Activated CD8-positive, alpha-beta memory T cell treated with anti-CD3 and anti-CD28 coated beads, Interleukin-2, amount 50 U/mL, for 1 hour (primary cell): ENCODE measurements at regions not wholly inside any gene's neighbourhood (a gene's known extent, or its start where the extent isn't known, plus 50 kb on each side); places are given as distances from the start of the nearest gene placed in this dataset.

Experiments used
- DNase-seq: peaks from one replicate; pipeline ENCODE4 v3.0.0-alpha.2; 2020; ENCODE audit errors: extremely low read depth

DNA sequence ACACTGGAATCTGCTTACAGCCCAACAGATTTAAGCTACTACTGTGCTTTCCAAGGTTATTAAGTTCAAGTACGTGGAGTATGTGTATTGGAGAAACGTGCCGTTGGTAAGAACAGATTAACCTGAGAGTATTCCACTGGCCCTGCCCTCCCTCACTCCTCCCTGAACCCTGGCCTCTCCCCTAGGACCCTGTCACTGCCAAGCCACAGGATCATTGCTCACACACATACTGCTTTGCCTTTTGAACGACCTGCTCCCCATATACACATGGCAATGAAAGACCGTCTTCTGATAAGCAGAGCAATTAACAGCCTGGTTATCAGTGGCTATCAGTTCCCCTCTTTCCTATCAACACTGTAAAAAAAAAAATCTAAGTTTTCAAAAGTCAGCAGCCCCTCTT lies 458.9 kb upstream of the DYNLRB2 start:
- no peak for DNase-seq

DNA sequence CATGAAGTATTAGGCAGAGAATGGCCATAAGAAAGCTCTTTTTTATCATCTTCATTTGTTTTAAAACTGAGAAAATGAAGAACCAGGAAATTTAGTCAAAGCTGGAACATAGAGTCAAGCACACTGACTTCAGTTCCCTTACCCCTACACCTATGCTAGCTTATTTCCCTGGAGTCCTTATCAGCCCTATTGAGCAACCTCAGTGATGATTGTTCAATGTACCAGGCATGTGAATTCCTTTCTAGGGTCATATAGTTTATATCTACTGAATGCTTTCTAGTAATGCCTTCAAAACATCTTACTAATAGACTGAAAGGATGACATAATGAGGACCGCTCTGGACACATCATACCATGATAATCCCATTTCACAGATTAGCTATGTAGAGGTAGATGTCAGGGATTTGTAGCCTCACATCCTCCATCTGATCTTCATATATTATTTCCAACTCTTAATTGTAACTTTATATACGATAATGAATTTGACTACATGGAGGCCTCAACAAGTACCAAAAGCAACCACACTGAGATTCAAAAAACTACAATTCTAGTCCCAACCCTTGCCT lies 460.4 kb upstream of the DYNLRB2 start:
- DNase-seq: no peak

DNA sequence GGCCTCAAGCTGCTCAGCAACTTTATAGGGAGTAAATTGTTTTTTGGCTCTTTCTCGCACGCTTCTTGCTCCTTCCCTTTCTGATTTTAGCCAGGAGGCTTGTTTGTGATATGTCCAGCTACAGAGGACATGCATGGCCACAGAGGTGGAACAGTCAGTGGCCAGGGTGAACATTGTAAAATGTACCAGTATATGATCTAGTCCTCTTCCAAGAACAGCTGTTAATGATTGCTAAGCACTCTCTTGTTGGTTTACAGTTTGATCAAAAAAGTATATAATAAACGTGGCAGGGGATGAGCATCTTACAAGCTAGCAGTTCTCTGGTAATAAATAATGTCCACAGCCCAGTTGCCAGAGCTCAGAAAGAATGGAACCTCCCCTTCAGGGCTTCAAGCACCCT lies 461.7 kb upstream of the DYNLRB2 start:
- DNase-seq: no peak

DNA sequence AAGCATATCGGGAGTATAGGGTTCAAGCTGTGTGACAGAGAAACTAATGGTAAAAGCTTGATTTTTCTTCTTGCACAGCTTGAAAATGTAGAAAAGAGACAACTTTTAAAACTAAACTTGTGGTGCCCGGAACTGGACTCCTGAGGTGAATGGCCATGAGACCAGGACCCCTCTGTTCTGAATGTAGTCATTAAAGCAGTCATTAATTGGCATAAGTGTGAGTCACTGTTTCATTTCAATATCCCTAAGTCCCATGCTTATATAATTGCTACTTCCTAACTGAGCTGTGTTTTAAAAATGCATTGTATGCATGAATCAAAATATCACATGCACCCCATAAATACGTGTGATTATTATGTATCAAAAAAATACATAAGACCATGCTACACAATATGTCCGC lies 463.1 kb upstream of the DYNLRB2 start:
- DNase-seq: no peak

DNA sequence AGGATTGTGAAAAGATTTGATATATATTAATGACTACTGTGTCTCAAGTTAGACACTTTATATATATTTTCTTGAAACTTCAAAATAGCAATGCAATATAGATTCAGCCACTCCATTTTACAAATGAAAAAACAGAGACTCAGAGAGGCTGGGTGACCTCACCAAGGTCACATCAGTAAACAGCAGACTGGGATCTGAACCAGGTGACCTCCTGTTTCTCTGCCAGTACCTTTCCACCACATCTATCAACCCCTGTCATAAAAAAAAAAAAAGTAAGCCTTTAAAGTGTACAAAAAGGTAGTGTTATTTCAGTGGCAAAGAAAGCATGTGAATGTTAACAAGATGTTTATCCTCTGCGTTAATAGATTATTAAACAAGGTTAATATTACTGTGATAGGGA lies 466.5 kb upstream of the DYNLRB2 start:
- DNase-seq: no peak

DNA sequence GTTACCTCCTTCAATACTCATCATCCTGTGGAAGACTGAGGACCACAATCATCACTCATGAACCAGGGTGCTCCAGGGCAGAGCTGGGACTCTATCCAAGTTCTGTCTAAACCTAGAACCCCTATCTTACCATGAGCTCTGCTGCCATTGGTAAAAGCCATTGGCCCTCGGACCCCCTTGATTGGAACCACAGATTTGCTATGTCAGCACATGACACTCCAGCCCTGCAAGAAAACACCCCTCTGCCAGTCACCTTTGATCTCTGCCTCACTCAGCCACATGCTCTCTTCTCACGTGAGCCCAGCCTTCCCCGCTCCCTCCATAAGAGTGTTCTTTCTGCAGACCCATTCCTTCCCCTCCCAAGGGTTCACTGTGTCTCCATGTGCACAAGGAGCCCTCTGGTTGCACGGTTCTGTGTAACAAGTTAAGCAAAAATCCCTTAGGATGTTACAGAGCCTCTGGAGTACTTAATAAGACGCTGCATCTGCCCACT lies 468.8 kb upstream of the DYNLRB2 start:
- no peak for DNase-seq

DNA sequence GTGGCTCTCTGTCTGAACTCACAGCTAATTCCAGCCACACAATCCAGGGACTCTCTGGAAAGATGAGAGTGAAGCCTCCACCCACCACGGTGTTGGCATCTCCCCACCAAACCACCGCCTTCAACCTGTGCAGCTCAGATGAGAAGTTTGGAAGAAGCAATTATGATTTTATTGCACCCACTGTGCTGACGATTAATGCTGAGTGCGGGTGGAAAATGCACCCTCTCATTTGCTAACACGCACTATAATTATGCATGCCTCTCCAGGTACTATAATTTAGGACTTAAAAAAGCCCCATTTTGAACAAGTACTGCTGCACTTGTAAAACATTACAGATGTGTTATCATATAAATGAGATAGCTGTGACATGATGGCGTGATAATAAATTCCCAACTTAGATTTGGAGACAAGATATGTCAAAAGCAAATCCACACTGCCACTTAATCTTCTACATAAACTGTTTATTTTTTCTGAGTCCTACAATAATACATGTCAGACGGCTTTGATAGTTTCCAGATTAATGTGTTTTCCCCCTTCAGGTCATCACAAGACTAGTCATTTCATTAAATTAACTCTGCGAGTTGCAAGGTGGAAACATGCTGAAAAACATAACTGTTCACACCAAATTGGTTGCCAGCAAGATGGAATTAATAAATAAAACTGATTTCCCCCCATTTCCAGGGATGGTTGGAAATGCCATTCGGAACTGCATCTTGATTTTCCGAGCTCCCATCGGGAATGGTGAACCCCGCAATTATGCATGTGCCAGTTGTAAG lies 466.5 kb upstream of the MAF start:
- no peak for DNase-seq

DNA sequence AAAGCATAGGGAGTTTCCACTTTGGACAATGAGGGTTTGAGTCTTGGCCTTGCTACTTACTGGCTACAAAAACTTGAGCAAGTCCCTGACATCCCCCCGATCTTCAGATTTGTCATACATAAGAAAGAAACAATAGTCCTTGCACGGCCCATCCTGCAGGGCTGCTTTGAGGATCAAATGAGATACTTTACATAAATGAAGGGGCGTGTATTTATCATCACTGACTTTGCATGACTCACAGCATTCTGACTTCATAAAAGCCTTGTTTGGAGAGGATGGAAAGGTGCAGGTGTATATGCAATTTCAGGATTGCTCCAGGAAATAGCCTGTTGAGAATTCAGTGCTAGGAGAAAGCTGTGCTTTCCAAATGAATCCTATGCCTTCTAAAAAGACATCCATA lies 465.0 kb upstream of the MAF start:
- no peak for DNase-seq

DNA sequence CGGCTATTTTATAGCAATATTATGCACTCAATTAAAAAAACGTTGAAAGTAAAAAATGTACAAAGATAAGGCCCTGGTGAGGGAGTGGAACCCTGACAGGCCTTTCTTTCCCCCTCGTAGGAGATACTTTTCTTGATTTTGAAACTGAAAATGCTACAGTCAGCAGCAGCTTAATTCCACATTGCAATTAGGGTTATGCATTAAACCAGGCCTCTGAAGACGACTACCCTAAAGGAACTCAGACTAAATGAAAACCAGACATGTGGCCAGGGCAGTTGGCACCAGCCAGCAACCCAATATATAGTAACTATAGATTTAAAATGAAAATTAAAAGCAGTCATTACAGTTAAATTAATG lies 463.2 kb upstream of the MAF start:
- DNase-seq: no peak

DNA sequence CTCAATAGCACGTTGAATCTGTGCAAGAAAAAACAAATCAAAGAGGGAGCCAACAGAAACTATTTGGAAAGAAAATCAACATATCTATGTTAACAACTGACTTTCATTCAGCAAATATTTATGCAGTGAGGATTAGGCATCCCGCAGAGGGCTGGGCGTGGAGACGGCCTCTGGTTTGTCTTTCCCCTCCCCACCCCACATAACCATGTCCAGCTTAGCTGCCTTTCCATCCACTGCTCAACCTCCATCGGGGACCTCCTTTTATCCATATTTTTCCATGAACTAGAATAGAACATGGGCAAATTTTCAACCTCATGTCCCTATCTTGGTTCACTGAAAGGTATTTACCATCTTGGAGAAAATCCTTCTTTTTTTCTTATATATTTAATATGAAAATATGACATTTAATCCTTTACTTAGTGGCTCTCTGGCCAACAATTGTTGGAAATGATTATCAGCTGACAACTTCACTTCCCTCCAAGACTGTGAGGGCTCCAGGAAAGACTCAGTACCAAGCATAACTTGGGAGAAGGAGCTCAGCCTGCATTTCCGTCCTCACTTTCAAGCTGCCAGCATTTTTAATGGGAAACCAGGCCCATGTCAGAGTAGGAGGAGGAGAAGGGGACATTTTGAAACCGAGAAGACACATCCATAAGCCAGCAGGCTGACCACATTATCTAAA lies 462.6 kb upstream of the MAF start:
- DNase-seq: no peak

DNA sequence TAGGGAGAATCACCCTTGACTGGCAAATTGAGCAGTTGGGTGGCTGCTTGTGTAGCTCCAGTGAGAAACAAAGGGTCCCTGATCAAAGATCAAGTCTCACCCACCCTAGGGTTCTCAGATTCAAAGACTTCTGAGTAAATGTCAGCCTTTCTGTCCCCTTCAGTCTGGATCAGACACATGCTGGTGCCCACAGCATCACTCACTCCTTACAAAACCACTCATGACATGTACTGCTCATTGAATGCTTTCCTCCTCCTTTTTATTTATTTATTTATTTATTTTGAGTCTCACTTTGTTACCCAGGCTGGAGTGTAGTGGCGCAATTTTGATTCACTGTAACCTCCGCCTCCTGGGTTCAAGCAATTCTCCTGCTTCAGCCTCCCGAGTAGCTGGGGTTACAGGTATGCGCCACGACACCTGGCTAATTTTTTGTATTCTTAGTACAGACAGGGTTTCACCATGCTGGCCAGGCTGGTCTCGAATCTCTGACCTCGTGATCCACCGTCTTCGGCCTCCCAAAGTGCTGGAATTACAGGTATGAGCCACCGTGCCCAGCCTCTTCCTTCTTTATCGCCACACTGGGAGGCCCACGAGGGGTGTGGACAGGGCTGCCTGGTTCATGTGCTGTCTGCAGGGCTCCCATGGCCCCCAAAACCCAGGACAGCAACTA lies 462.0 kb upstream of the MAF start:
- DNase-seq: no peak

DNA sequence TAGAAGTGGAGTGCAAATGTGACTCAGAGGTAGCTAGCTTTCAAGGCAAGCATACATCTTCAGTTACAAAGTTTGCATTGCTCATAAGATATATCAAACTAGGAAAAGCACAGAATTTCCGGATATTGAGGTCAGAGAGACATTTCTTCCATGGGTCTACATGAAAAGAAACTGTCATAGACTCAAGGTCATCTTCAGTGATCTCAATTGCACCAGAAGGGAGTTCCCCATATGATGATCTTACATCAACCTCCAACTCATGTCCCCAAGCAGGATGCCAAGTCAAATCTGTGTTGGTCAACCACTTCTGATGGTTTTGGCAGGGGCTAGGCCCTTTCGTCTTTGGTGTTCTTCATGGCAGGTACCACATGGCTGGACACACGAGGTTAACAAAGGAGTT lies 459.9 kb upstream of the MAF start:
- no peak for DNase-seq

DNA sequence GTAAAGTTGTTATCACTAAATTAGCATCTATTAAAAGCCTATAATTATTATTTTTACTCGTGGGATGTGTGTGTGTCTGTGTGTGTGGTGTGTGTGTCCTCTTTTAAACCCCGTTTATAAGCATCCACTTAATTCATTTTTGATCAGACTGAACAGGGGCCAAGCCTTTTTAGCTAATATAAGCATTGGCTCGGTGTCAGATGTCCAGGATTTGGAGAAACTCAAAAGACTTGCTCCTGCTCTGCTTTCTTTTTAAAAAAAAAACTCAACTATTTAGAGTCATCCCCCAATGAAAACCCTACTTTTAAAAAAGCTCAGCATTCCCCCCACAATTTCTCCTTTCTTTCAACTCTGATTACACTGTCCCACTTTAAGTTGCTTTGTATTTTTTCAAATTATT lies 459.3 kb upstream of the MAF start:
- no peak for DNase-seq

DNA sequence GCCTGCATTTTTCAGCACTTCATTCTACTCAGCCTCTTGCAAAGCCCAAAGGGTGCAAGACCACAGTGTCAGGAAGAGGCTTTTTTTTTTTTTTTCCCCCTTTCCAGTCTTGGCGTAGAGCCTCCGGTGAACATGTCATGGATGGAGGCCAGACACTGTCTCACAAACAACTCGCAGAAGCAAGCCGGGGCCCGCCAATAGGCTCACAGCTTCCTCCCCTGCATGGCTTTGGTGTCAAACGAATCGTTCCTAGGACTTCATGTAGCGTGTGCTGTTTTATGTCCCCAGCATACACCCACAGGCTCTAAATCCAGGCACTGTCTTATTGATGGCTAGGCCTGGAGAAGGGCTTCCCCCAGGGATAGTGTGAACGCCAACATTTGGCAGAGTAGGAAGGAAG lies 457.7 kb upstream of the MAF start:
- DNase-seq: no peak

DNA sequence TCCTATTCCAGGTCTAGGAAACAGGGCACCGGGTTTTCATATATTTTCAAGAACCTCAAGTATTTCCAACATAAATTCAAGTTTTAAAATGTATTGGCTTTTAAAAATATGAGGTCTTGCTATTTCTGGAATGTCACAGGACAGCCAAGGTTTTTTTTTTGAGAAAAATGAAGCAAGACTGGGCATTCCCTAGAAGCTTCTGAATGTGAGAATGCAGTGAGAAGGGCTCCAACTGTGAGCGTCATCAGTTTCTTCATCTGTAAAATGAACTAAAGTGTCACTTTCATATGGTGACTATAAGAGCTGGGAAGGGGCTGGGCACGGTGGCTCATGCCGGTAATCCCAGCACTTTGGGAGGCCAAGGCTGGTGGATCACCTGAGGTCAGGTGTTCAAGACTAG lies 455.8 kb upstream of the MAF start:
- no peak for DNase-seq

DNA sequence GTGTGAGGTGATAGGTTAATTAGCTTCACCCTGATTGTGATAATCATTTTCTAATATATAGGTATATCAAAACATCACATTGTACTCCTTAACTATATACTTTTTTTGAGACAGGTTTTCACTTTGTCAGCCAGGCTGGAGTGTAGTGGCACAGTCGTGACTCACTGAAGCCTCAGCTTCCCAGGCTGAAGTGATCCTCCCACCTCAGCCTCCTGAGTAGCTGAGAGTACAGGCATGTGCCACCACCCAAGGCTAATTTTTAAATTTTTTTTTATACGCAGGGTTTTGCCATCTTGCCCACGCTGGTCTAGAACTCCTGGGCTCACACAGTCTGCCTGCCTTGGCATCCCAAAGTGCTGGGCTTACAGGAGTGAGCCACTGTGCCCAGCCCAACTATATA lies 455.3 kb upstream of the MAF start:
- no peak for DNase-seq

DNA sequence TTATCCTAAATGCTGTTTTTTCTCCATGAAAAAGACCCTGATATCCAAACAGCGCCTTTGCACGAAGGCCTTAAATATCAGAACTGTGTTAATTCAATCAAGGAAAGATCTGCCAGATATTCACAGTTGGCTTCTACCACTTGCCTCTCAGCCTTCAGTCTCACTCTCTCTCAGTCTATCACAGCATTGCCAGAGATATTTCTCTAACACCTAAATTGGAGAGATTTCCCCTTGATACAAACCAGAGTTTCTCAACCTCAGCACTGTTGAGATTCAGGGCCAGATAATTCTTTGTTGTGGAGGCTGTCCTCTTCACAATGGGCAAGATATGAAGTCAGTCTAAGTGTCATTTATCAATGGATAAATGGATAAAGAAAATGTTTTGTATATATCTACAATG lies 454.1 kb upstream of the MAF start:
- DNase-seq: no peak

DNA sequence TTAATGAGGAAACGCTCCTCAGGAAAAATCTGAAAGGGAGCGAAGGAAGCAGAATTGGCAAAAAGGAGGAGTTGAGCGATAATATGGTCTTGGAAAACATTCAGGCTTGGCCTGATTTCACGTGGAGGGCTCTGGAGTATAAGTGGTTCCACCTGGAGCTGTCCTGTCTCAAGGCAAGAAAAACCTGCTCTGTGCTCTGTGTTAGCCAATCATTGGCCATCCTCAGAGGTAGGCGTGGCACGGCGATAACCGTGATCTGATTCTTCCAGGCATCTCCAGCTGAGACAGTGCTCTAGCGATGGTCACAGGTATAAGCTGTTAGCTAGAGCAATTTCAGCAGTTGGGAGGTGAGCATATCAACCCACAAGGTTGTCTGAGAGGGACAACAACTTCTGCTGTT lies 450.5 kb upstream of the MAF start:
- DNase-seq: no peak

DNA sequence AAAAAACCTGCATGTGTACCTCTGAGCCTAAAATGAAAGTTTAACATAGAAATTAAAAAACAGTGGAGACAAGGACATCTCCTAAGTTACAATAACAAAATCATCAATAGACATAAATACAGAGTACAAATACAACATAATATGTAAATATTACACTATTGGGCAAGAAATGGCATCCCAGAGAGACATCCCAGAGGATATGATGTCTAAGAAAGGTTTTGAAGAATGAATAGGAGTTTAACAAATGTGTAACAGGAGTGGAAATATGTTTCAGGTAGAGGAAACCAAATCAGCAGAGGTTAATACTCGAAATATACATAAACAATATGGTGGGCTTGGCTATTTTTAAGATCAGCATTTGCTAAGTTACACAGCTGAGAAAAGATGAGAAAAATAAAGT lies 447.7 kb upstream of the MAF start:
- no peak for DNase-seq

DNA sequence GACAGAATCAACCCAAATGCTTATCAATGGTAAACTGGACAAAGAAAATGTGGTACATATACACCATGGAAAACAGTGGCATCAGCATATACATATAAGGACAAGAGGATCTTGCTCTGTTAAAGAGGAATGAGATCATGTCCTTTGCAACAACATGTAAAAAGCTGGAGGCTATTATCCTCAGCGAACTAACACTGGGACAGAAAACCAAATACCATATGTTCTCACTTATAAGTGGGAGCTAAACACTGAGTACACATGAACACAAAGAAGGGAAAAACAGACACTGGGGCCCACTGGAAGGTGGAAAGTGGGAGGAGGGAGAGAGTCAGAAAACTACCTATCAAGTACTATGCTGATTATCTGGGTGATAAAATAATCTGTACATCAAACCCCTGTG lies 447.3 kb upstream of the MAF start:
- no peak for DNase-seq

DNA sequence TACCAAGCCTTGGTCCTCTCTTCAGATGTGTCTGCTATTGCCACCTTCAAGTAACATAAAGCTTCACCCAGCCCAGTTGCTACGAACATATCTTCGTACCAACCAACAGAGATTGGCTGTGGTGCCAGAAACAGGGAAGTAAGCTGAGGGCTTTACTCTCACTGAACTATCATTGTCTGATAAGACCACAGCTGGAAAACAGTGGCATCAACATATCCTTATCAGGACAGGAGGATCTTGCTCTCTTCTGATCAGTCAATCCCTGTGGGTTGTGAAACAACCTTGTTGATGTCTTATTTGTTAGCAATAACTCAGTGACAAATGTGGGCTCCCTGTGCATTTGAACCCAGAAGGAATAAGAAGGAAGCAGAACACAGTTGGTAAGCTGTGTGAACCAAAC lies 446.3 kb upstream of the MAF start:
- no peak for DNase-seq

DNA sequence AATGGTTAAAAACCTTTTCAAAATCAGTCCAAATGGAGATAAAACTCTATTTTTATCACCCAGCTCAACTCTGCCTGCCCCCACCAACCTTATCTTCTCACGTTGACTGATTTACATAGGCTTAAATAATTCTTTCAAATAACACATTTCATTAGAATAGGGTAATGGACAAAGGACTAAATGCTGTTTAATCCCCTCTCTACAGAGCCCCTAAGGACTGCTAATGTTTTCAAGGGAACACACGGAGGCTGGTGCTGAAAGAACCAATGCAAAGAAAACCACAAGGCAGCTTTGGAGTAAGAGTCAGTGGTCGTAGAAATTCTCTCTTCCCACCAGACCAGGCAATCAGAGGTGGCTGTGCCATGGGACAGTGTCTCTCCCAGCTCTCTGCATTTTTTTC lies 445.7 kb upstream of the MAF start:
- no peak for DNase-seq

DNA sequence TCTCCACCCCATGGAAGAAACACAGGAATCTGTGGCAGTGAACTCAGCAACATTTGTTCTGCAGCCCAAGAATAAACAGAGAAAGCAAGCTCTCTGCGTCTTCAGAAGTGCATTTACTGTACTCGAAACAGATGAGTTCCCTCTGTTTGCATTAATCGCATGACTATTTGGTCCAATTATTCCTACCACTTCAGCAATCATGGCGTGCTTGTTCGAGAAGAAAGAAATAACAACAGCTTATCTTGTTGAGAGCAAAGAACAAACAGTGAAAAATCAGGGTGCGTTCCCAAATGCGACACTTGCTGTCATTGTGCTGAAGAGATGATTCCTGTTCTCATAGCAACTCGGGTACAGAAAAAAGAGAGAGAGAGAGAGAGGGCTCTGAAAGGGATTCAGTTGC lies 445.3 kb upstream of the MAF start:
- DNase-seq: no peak
